ENCODE measurements at regions not wholly inside any gene's neighbourhood (a gene's known extent, or its start where the extent isn't known, plus 50 kb on each side); places are given as distances from the start of the nearest gene placed in this dataset.

GRCh38 chr2:106631281-106631680 lies 144.1 kb downstream of the CD8B2 start:
- no peak for DNase-seq

- DNase-seq, result no peak
Measured at GRCh38 chr2:106638043-106638442, 150.9 kb downstream of the CD8B2 start.

- DNase-seq, result no peak
Measured at GRCh38 chr2:106638580-106638979, 151.4 kb downstream of the CD8B2 start.

GRCh38 chr2:106642679-106643078 lies 155.5 kb downstream of the CD8B2 start:
- no peak for DNase-seq

GRCh38 chr2:106644623-106645022 lies 157.5 kb downstream of the CD8B2 start:
- no peak for DNase-seq

GRCh38 chr2:106646605-106647004 lies 159.4 kb downstream of the CD8B2 start:
- DNase-seq, result no peak

GRCh38 chr2:106649306-106649705 lies 162.1 kb downstream of the CD8B2 start:
- DNase-seq, result no peak

- DNase-seq, result no peak
Measured at GRCh38 chr2:106653465-106653864, 166.3 kb downstream of the CD8B2 start.

GRCh38 chr2:106658616-106659015 lies 171.5 kb downstream of the CD8B2 start:
- no peak for DNase-seq

GRCh38 chr2:106664669-106665068 lies 177.5 kb downstream of the CD8B2 start:
- DNase-seq, result no peak

GRCh38 chr2:106667478-106668070 lies 180.4 kb downstream of the CD8B2 start:
- no peak for DNase-seq

GRCh38 chr2:106685180-106685897 lies 198.2 kb downstream of the CD8B2 start:
- DNase-seq, result no peak

GRCh38 chr2:106686814-106687213 lies 199.2 kb downstream of the ST6GAL2 start:
- no peak for DNase-seq

- no peak for DNase-seq
Measured at GRCh38 chr2:106694964-106695470, 190.9 kb downstream of the ST6GAL2 start.

GRCh38 chr2:106695919-106696318 lies 190.0 kb downstream of the ST6GAL2 start:
- DNase-seq, result no peak

GRCh38 chr2:106700616-106701015 lies 185.4 kb downstream of the ST6GAL2 start:
- no peak for DNase-seq

- no peak for DNase-seq
Measured at GRCh38 chr2:106701203-106702022, 184.6 kb downstream of the ST6GAL2 start.

GRCh38 chr2:106703161-106703560 lies 182.8 kb downstream of the ST6GAL2 start:
- no peak for DNase-seq

GRCh38 chr2:106704798-106705197 lies 181.2 kb downstream of the ST6GAL2 start:
- no peak for DNase-seq

GRCh38 chr2:106705877-106706276 lies 180.1 kb downstream of the ST6GAL2 start:
- DNase-seq, result no peak

GRCh38 chr2:106706283-106706682 lies 179.7 kb downstream of the ST6GAL2 start:
- no peak for DNase-seq

GRCh38 chr2:106708209-106708608 lies 177.8 kb downstream of the ST6GAL2 start:
- DNase-seq, result no peak

GRCh38 chr2:106709229-106709628 lies 176.7 kb downstream of the ST6GAL2 start:
- DNase-seq, result no peak

- no peak for DNase-seq
Measured at GRCh38 chr2:106719222-106719621, 166.7 kb downstream of the ST6GAL2 start.
